Nucleus accumbens (tissue), 56 donors: ENCODE measurements at regions not wholly inside any gene's neighbourhood (a gene's known extent, or its start where the extent isn't known, plus 50 kb on each side); places are given as distances from the start of the nearest gene placed in this dataset.
A peak's percentile ranks its signal among the peaks of the same experiment; 100 is the strongest.
"Not testable (repeated sequence)": the region's sequence is repeated elsewhere in the genome, so short reads cannot be mapped to it uniquely, and the experiment has no call there.

Source experiments
- DNase-seq, 56 donors: peaks; one replicate each; lab custom pipeline; 2025; lab: John Stamatoyannopoulos, UW

- DNase-seq: peak in 4 of 56 donors; percentile 1 to 17 (median 4)
These were observed 153.6 kb downstream of the PHLDA1 start for GRCh38 chr12:75877763-75878621.

DNA sequence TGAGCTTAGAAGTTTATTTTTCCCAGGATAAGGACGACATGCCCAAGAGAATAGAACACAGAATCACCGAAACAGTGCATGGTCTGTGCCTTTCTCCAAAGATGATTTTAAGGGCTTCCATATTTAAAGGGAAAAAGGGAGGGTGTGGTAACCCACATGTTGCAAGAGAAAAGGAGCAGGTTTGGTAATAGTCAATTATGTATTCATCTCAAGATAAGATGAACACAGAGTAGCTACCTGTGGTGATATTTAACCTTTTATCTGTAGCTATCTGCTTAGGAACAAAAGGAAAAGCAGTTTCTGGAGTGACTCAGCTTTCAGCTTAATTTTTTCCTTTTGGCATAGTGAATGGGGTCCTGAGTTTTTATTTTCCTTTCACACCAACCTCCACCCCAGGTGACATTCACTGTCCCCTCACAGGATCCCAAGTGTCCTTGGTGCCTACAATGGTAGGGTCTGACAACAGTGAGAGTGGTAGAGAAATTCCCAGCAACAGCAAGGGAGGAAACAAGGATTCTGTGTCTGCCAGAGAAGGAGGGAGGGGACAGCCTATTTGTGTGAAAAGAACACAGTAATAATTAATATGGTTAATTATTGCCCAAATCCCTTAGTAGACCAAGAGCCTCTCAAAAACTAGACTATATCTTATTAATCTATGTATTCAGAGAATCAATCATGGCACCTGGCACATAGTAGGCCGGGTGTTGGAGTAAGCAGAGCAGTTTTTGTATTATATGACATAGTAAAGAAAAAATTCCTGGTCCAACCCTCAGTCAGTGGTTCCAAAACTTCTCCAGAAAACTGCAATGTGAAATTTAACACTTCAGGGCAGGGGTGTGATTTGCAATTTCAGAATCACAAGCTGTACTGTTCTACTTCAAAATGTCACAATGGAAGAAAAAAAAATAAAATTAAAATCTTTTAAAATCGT, 154.5 kb downstream of the PHLDA1 start:
- no peak for DNase-seq

- DNase-seq: no peak
These were observed 157.1 kb downstream of the PHLDA1 start for GRCh38 chr12:75874441-75874840.

- no peak for DNase-seq
These were observed 158.8 kb downstream of the PHLDA1 start for GRCh38 chr12:75872762-75873161.

GRCh38 chr12:75870878-75871277, 160.7 kb downstream of the PHLDA1 start:
- no peak for DNase-seq

DNA sequence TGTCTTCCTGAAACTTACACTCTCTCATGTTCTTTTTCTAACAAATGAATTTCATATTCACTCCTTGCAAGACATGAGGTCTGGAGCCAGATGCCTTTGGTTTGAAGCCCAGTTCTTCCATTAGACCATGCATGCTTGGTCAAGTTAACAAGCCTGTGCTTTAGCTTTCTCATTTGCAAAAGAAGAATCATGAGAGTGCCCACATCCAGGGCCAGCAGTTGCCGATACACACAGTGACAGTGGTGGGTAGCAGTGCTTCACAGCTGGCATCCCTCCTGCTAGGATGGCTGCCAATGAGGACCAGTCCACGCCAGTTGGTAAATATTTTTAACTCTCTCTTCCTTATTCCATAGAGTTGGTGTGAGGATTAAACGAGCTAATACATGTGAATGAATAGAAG, 163.1 kb downstream of the PHLDA1 start:
- peak in 9 of 56 donors; percentile 3 to 47 (median 9) for DNase-seq

- no peak for DNase-seq
These were observed 166.3 kb downstream of the PHLDA1 start for GRCh38 chr12:75865315-75865714.

DNA sequence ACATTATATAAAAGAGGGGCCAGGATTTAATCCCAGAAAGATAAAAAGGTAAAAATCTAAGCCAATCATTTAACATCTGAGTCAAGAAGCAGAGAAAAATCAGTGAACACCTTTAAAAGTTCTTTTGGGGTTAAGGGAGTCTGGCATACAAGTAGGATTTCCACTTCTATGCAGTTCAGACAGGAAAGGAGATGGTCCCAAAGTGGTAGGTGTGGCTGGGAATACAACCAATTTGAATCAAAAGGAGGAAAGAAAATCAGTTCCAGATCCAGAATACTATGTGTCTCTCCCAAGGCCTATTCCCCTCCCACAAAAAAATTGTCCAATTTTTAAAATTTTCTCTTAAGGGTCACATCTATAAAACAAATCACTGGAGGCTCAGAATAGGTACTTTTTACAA, 167.4 kb downstream of the PHLDA1 start:
- no peak for DNase-seq

DNA sequence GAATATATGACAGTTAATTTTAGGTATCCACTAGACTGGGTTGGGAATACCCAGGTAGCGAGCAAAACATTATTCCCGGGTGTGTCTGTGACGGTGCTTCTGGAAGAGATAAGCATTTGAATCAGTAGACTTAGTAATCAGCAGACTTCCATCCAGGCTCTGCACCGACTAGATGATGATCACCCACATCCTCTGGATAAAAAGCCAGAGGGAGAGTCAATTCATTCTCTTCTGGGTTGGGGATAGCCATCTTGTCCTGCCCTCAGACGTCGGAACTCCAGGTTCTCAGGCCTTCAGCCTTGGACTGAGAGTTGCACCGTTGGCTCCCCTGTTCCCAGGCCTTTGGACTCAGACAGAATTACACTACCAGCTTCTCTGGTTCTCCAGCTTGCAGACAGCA, 168.0 kb downstream of the PHLDA1 start:
- DNase-seq: no peak

DNA sequence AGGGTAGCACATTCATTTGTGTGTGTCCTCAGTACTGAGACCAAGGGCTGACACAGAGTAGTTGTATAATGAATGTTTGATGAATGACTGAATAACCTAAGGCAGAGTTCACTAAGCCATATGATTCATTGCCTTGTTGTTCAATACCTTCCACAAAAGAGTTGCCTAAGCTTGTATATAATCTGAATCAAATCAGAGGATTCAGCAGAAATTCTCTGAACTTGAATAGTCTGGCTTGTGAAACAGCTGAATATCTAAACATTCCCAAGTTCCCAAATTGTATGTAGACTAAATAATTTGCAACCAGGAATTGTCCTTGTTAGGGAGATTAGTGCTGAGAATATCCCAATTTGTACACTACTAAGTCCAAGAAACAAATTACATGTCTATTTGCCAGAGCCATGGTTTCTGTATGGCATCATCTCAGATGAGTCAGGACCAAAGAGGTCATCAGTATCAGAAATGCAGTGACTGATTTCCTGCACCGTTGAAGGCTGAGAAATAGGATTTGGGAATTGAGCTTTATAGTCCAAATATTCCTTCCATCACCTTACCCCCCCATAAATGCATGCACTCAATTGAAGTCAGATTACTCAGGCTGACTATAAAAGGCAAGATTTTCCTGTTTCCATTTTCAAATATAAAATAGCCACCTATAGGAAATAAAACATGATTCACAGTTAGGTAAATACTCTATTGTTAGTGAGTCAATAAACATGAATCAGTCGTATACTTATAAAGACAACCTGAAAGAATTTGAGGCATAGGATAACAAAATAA, 168.7 kb downstream of the PHLDA1 start:
- no peak for DNase-seq

- DNase-seq: no peak
These were observed 171.7 kb downstream of the PHLDA1 start for GRCh38 chr12:75859868-75860267.

GRCh38 chr12:75856235-75856634, 175.3 kb downstream of the PHLDA1 start:
- no peak for DNase-seq

- no peak for DNase-seq
These were observed 176.2 kb downstream of the PHLDA1 start for GRCh38 chr12:75855360-75855759.

DNA sequence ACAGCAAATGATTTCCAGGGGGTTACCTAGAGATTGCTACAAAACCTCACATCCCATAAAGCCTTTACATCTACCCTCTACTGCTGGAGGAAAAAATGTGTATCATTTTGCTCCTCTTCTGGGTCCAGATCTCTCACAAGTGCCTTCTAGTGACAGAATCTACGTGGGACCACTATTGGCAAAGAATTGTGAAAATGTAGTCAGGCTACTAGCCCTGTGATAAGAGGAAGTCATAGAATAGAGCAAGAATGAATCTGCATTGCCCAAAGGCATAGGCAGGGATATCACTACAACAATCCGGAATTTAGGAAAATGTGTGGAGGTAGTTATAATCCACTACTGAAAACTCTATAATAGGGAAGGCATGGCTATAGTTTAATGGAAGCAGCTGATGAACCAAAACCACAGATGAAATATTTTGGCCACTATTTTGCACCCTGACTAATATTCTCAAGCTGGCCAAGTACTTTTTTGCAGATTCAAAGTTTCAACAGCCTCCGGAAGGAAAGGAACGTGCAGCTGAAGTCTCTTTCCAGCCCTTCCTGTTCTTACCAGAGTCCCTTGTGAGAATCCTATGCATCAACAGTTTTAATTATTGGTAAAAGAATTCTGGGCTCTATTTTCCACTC, 176.8 kb downstream of the PHLDA1 start:
- DNase-seq: no peak

GRCh38 chr12:75854137-75854536, 177.4 kb downstream of the PHLDA1 start:
- not testable (repeated sequence) for DNase-seq

DNA sequence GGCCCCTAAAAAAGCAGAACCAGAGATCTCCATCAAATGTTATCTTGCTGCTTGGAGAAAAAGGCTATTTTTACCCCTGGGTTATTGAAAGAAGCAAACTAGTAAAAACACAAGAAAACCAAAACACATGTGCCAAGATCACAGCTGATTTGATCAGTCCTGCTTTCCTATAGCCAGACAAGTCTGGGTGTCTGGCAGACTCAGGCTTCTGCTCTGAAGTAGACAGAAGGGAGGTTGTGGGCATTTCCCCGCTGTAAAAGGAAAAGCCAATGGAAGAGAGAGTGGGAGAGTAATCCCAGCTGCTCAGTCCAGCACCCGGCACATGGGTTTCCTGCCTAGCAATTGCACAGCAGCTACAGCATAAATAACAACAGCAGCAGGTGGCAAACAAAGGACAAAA, 177.9 kb downstream of the PHLDA1 start:
- no peak for DNase-seq

DNA sequence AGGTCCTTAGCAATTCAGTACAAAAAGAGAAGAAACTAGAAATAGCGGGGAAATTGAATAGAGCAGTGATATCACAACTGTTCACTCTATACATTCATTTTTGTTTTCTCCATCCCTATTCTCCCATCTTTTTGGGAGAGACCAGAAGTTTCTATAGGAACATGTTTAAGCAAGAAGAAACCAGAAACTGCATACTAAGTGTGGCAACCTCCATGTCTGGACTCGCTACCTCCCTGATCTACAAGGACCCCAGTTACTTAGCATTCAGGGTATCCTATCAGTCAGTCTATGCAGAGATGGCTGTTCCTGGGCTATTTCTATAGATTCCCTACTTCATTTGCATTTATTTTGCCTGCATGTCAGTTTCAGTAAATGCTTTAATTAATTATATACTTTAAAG, 178.6 kb downstream of the PHLDA1 start:
- no peak for DNase-seq

DNA sequence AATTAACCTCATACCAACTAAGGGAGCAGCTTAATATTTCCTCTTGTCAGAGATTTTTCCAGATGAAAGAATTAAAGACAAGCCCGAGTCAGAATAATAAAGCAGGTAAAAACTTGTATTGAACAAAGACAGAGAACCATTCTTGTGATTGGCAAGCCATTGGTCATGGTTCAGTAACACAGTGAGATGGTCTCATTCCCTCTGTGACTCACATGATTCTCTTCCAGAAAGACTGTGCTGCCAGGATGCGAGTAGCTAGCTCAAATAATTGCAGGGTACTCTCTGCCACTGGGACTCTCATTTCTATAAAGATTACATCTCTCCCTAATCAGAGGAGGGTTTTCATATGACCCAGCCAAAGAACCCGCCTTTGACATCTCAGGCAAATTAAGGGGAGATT, 179.4 kb downstream of the PHLDA1 start:
- DNase-seq: no peak

- no peak for DNase-seq
These were observed 180.7 kb downstream of the PHLDA1 start for GRCh38 chr12:75850721-75851462.
